ENCODE measurements at regions not wholly inside any gene's neighbourhood (a gene's known extent, or its start where the extent isn't known, plus 50 kb on each side); places are given as distances from the start of the nearest gene placed in this dataset.
A peak's percentile ranks its signal among the peaks of the same experiment; 100 is the strongest.

DNA sequence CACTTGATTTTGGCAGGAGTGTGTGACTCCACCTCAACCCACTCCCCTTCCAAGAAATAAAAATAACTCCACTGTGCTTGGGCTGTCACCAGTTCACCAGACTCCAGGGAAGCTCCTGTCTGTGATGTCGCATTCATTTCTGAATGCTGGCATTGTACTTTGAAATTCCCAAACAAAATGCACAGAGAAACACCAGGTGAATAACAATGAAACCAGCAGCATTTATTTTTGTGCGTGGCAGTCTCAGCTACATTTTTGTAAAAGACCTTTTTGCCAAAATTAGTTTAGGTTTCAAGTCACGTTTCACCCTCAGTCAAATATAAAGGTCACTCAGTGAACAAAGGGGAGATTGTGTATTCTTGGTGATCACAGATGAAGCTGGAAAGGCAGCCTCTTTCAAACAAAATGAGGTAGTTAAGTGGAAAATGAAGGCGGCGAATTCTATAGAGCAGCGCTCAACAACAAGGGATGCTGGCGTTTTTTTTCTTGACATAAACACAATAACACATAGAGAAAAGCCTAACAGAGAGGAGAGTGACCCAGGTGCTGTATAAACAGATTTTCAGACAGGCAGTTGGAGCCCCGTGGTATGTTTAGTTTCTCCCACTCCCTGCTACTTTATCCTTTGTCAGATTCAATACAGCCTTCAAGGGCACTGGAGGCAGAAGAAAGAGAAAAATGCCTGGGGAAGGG lies 210.3 kb upstream of the GCFC2 start:
- Histone ChIP-seq H2BK5ac (ENCODE audit: low read length) (no peak overlapping the region), H3K9me3 (replicated peaks in 1 of 2; ENCODE audit: control insufficient read depth in 2 of 2, insufficient read depth in 1 of 2, low read depth in 1 of 2, low read length in 2 of 2) (peaks cover 0 to 6% of the 10 kb centered on the region in 2 donors), H2BK15ac (ENCODE audit: low read length) (no peak overlapping the region), H3K9ac (ENCODE audit: low read depth, low read length, poor library complexity) (no peak overlapping the region), H3K27me3 (ENCODE audit: control insufficient read depth in 3 of 3, insufficient read depth in 3 of 3, low read depth in 1 of 3, low read length in 3 of 3) (no peaks in the 10 kb centered on the region), H3K23ac (ENCODE audit: low read depth, low read length, poor library complexity) (no peak overlapping the region), H3K27ac (replicated peaks; ENCODE audit: low read length) (peak overlapping the region; percentile 21), H4K8ac (ENCODE audit: low read depth, low read length) (no peak overlapping the region), H3K4ac (ENCODE audit: low read length) (no peak overlapping the region), H2BK12ac (ENCODE audit: low read length) (no peak overlapping the region), H2AK5ac (ENCODE audit: low read depth, low read length) (no peak overlapping the region), H4K91ac (ENCODE audit: low read depth, low read length, poor library complexity) (no peak overlapping the region), H2BK120ac (ENCODE audit: low read depth, low read length) (no peak overlapping the region), H3K18ac (ENCODE audit: low read length) (peak overlapping the region; percentile 24), H3K4me1 (ENCODE audit: control insufficient read depth in 2 of 2, insufficient read depth in 1 of 2, low read depth in 1 of 2, low read length in 2 of 2) (peaks cover 9 to 24% of the 10 kb centered on the region in 2 donors), H3K79me1 (ENCODE audit: low read depth, low read length) (no peaks in the 10 kb centered on the region), H3K36me3 (replicated peaks in 1 of 2; ENCODE audit: control insufficient read depth in 2 of 2, insufficient read depth in 2 of 2, low read length in 2 of 2) (no peaks in the 10 kb centered on the region), H3K4me2 (ENCODE audit: insufficient read depth, low read length, poor library complexity, severe bottlenecking) (peak overlapping the region; percentile 14), H2AFZ (ENCODE audit: low read length) (no peak overlapping the region), H3K14ac (ENCODE audit: low read length) (no peak overlapping the region), H3K4me3 (ENCODE audit: low read length in 2 of 2) (no peak overlapping the region)
- peak; percentile 63 for DNase-seq (ENCODE audit: low spot score)
- no CpG with 5 or more reads among the region's 8 CpGs for WGBS, 2 donors (ENCODE audit: extremely low coverage in 2 of 2, insufficient read length in 2 of 2, insufficient replicate concordance in 1 of 2)

DNA sequence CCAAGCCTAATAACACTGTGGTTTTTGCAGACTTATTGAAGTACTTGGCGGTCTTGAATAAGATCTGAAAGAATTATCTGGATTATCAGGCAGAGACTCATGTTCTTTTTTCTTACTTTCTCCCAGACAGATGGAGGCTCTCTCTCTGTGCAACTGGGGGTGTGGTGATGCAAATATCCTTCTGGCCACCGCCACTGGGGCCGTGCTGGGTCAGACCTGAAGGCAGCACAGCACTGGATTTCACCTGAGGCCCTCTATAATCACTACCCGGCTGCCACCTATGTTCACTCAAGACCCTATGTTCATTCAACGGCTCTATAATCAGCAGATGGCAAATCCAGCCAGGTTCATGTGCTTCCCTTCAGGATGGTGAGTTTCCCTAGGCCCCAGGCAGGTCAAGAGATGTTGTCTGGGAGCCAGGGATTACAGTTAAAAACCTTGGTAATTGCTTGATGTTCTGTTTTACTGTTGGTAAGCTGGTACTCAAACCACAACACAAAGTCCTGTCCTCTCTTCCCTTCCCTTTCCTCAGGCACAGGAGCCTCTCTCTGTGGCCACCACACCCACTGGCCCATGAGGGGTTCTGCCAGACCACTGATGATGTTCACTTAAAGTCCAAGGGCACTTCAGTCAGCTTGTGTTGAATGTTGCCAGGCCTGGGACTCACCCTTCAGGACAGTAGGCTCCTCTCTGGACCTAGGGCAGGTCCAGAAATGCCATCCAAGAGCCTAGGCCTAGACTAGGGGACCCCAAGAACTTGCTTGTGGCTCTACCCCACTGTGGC lies 205.3 kb upstream of the GCFC2 start:
- Histone ChIP-seq H3K4me1 (ENCODE audit: control insufficient read depth in 2 of 2, insufficient read depth in 1 of 2, low read depth in 1 of 2, low read length in 2 of 2) (peaks cover 8 to 13% of the 10 kb centered on the region in 2 donors), H3K4ac (ENCODE audit: low read length) (peak overlapping the region; percentile 85), H2BK15ac (ENCODE audit: low read length) (no peak overlapping the region), H3K23ac (ENCODE audit: low read depth, low read length, poor library complexity) (no peak overlapping the region), H3K27ac (replicated peaks; ENCODE audit: low read length) (no peak overlapping the region), H3K4me3 (ENCODE audit: low read length in 2 of 2) (no peak overlapping the region), H2BK12ac (ENCODE audit: low read length) (peak overlapping the region; percentile 58), H4K8ac (ENCODE audit: low read depth, low read length) (no peak overlapping the region), H2BK5ac (ENCODE audit: low read length) (no peak overlapping the region), H3K4me2 (ENCODE audit: insufficient read depth, low read length, poor library complexity, severe bottlenecking) (no peak overlapping the region), H3K36me3 (replicated peaks in 1 of 2; ENCODE audit: control insufficient read depth in 2 of 2, insufficient read depth in 2 of 2, low read length in 2 of 2) (no peaks in the 10 kb centered on the region), H3K79me1 (ENCODE audit: low read depth, low read length) (no peaks in the 10 kb centered on the region), H3K9ac (ENCODE audit: low read depth, low read length, poor library complexity) (no peak overlapping the region), H3K27me3 (ENCODE audit: control insufficient read depth in 3 of 3, insufficient read depth in 3 of 3, low read depth in 1 of 3, low read length in 3 of 3) (no peaks in the 10 kb centered on the region), H3K14ac (ENCODE audit: low read length) (no peak overlapping the region), H3K18ac (ENCODE audit: low read length) (peak overlapping the region; percentile 71), H4K91ac (ENCODE audit: low read depth, low read length, poor library complexity) (no peak overlapping the region), H2AFZ (ENCODE audit: low read length) (no peak overlapping the region), H3K9me3 (replicated peaks in 1 of 2; ENCODE audit: control insufficient read depth in 2 of 2, insufficient read depth in 1 of 2, low read depth in 1 of 2, low read length in 2 of 2) (peaks cover 0 to 9% of the 10 kb centered on the region in 2 donors), H2AK5ac (ENCODE audit: low read depth, low read length) (peak overlapping the region; percentile 47), H2BK120ac (ENCODE audit: low read depth, low read length) (no peak overlapping the region)
- WGBS, 2 donors (ENCODE audit: extremely low coverage in 2 of 2, insufficient read length in 2 of 2, insufficient replicate concordance in 1 of 2), result no CpG with 5 or more reads among the region's 5 CpGs
- DNase-seq (ENCODE audit: low spot score), result no peak

DNA sequence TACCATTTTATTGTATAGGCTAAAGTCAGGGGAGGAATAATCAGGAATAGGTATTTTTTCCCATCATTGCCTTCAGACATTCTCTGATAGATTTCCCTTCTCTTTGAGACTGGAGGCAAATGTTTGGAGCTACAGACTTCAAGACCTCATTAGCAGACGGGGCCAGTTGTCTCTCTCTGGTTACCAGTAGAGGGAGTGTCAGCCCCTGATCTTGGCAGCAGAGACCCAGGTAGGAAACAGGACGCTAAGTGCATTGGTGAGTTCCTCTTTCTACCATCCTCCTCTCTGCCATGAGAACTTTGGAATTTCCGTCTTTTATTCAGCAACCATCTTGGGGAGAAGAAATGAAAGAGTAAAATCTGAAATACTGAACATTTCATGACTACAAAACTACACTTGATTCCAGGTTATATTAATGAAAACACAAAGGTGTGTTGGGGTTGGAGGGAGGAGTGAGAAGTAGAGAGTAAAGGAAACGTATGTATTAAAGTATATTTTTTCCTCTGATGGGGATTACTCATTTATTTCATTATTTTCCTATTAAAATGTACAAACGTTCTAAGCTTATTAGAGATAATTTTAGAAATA lies 186.2 kb upstream of the GCFC2 start:
- no peak overlapping the region for H3K14ac ChIP-seq (ENCODE audit: low read length)
- H3K23ac ChIP-seq (ENCODE audit: low read depth, low read length, poor library complexity), result no peak overlapping the region
- no peaks in the 10 kb centered on the region for H3K27me3 ChIP-seq (ENCODE audit: control insufficient read depth in 3 of 3, insufficient read depth in 3 of 3, low read depth in 1 of 3, low read length in 3 of 3)
- no peak overlapping the region for H3K9ac ChIP-seq (ENCODE audit: low read depth, low read length, poor library complexity)
- H2BK120ac ChIP-seq (ENCODE audit: low read depth, low read length), result no peak overlapping the region
- H2BK15ac ChIP-seq (ENCODE audit: low read length), result no peak overlapping the region
- no peak overlapping the region for H2BK12ac ChIP-seq (ENCODE audit: low read length)
- DNase-seq (ENCODE audit: low spot score), result peak; percentile 51
- H3K4me1 ChIP-seq (ENCODE audit: control insufficient read depth in 2 of 2, insufficient read depth in 1 of 2, low read depth in 1 of 2, low read length in 2 of 2), result peaks cover 0 to 2% of the 10 kb centered on the region in 2 donors
- WGBS, 2 donors (ENCODE audit: extremely low coverage in 2 of 2, insufficient read length in 2 of 2, insufficient replicate concordance in 1 of 2), result 100% methylated on average over 1 of the region's 5 CpGs; no CpG with 5 or more reads in 1 of the 2 donors
- H2BK5ac ChIP-seq (ENCODE audit: low read length), result no peak overlapping the region
- H2AK5ac ChIP-seq (ENCODE audit: low read depth, low read length), result no peak overlapping the region
- no peak overlapping the region for H3K4me3 ChIP-seq (ENCODE audit: low read length in 2 of 2)
- H4K91ac ChIP-seq (ENCODE audit: low read depth, low read length, poor library complexity), result no peak overlapping the region
- H3K18ac ChIP-seq (ENCODE audit: low read length), result no peak overlapping the region
- no peak overlapping the region for H4K8ac ChIP-seq (ENCODE audit: low read depth, low read length)
- H2AFZ ChIP-seq (ENCODE audit: low read length), result peak overlapping the region; percentile 11
- H3K9me3 ChIP-seq (replicated peaks in 1 of 2; ENCODE audit: control insufficient read depth in 2 of 2, insufficient read depth in 1 of 2, low read depth in 1 of 2, low read length in 2 of 2), result no peaks in the 10 kb centered on the region
- no peaks in the 10 kb centered on the region for H3K36me3 ChIP-seq (replicated peaks in 1 of 2; ENCODE audit: control insufficient read depth in 2 of 2, insufficient read depth in 2 of 2, low read length in 2 of 2)
- no peak overlapping the region for H3K27ac ChIP-seq (replicated peaks; ENCODE audit: low read length)
- H3K4ac ChIP-seq (ENCODE audit: low read length), result no peak overlapping the region
- H3K79me1 ChIP-seq (ENCODE audit: low read depth, low read length), result no peaks in the 10 kb centered on the region
- no peak overlapping the region for H3K4me2 ChIP-seq (ENCODE audit: insufficient read depth, low read length, poor library complexity, severe bottlenecking)

GRCh38 chr2:75894170-75894569 lies 183.5 kb upstream of the GCFC2 start:
- Histone ChIP-seq H2BK5ac (ENCODE audit: low read length) (no peak overlapping the region), H2BK15ac (ENCODE audit: low read length) (no peak overlapping the region), H3K27me3 (ENCODE audit: control insufficient read depth in 3 of 3, insufficient read depth in 3 of 3, low read depth in 1 of 3, low read length in 3 of 3) (no peaks in the 10 kb centered on the region), H3K14ac (ENCODE audit: low read length) (no peak overlapping the region), H3K4me3 (ENCODE audit: low read length in 2 of 2) (no peak overlapping the region), H3K4me2 (ENCODE audit: insufficient read depth, low read length, poor library complexity, severe bottlenecking) (no peak overlapping the region), H2BK12ac (ENCODE audit: low read length) (no peak overlapping the region), H3K36me3 (replicated peaks in 1 of 2; ENCODE audit: control insufficient read depth in 2 of 2, insufficient read depth in 2 of 2, low read length in 2 of 2) (no peaks in the 10 kb centered on the region), H3K4me1 (ENCODE audit: control insufficient read depth in 2 of 2, insufficient read depth in 1 of 2, low read depth in 1 of 2, low read length in 2 of 2) (peaks cover 0 to 2% of the 10 kb centered on the region in 2 donors), H3K79me1 (ENCODE audit: low read depth, low read length) (no peaks in the 10 kb centered on the region), H3K27ac (replicated peaks; ENCODE audit: low read length) (no peak overlapping the region), H4K8ac (ENCODE audit: low read depth, low read length) (no peak overlapping the region), H2BK120ac (ENCODE audit: low read depth, low read length) (no peak overlapping the region), H3K4ac (ENCODE audit: low read length) (no peak overlapping the region), H2AK5ac (ENCODE audit: low read depth, low read length) (no peak overlapping the region), H3K23ac (ENCODE audit: low read depth, low read length, poor library complexity) (no peak overlapping the region), H2AFZ (ENCODE audit: low read length) (no peak overlapping the region), H4K91ac (ENCODE audit: low read depth, low read length, poor library complexity) (no peak overlapping the region), H3K9ac (ENCODE audit: low read depth, low read length, poor library complexity) (no peak overlapping the region), H3K9me3 (replicated peaks in 1 of 2; ENCODE audit: control insufficient read depth in 2 of 2, insufficient read depth in 1 of 2, low read depth in 1 of 2, low read length in 2 of 2) (peaks cover 0 to 3% of the 10 kb centered on the region in 2 donors), H3K18ac (ENCODE audit: low read length) (no peak overlapping the region)
- no peak for DNase-seq (ENCODE audit: low spot score)
- no CpG with 5 or more reads among the region's 1 CpG for WGBS, 2 donors (ENCODE audit: extremely low coverage in 2 of 2, insufficient read length in 2 of 2, insufficient replicate concordance in 1 of 2)

Data from neuronal stem cell (in vitro differentiated cells).